Keratinocyte (primary cell): ENCODE measurements at regions not wholly inside any gene's neighbourhood (a gene's known extent, or its start where the extent isn't known, plus 50 kb on each side); places are given as distances from the start of the nearest gene placed in this dataset.
A peak's percentile ranks its signal among the peaks of the same experiment; 100 is the strongest.

Experiments
- DNase-seq: peaks from one replicate; pipeline ENCODE4 v3.0.0-alpha.2; 2011; ENCODE audit warnings: low read depth, missing footprints, low spot score
- FAIRE-seq: peaks from 2 replicates; lab custom pipeline; 2011; peaks lifted over from hg19 to GRCh38; lab: Jason Lieb, UNC
- H2AFZ ChIP-seq: 2 replicates; pipeline ENCODE4 v1.6.0; 2012; ENCODE audit warnings: low read length, control low read depth, inconsistent platforms; ENCODE audit not compliant: control insufficient read depth
- H3K27ac ChIP-seq: 2 replicates; pipeline ENCODE4 v1.5.1; 2011; ENCODE audit warnings: low read length; ENCODE audit not compliant: control insufficient read depth, insufficient read depth
- H3K27me3 ChIP-seq: 3 replicates; pipeline ENCODE4 v1.6.0; 2011; ENCODE audit warnings: low read length; ENCODE audit not compliant: control insufficient read depth, insufficient read depth; ENCODE audit errors: extremely low read depth
- H3K36me3 ChIP-seq, 2 experiments: 2 replicates in 1 of 2; 3 replicates in 1 of 2; pipeline ENCODE4 v1.5.1; 2011; ENCODE audit warnings: low read length in 2 of 2, mild to moderate bottlenecking in 1 of 2; ENCODE audit not compliant: control insufficient read depth in 2 of 2, insufficient read depth in 2 of 2; ENCODE audit errors: extremely low read depth in 1 of 2
- H3K4me1 ChIP-seq: 3 replicates; pipeline ENCODE4 v1.5.1; 2011; ENCODE audit warnings: low read length; ENCODE audit not compliant: control insufficient read depth, insufficient read depth; ENCODE audit errors: extremely low read depth
- H3K4me2 ChIP-seq: 3 replicates; pipeline ENCODE4 v1.6.0; 2011; ENCODE audit warnings: low read depth, low read length; ENCODE audit not compliant: control insufficient read depth, insufficient read depth; ENCODE audit errors: extremely low read depth
- H3K4me3 ChIP-seq, 3 experiments: fragments of 200-600 bp in 1 of 3; sonication (generic) in 1 of 3; 2 replicates in 2 of 3; 3 replicates in 1 of 3; pipeline ENCODE4 v1.5.1; 2011 to 2016; ENCODE audit warnings: low read length in 3 of 3, mild to moderate bottlenecking in 3 of 3, control low read depth in 2 of 3, inconsistent platforms in 1 of 3, low read depth in 1 of 3, mixed read lengths in 1 of 3, mixed run types in 1 of 3, moderate library complexity in 1 of 3; ENCODE audit not compliant: control insufficient read depth in 2 of 3, insufficient read depth in 2 of 3; ENCODE audit errors: extremely low read depth in 1 of 3
- H3K79me2 ChIP-seq: 2 replicates; pipeline ENCODE4 v1.6.0; 2012; ENCODE audit warnings: low read length; ENCODE audit not compliant: control insufficient read depth, insufficient read depth
- H3K9ac ChIP-seq: 3 replicates; pipeline ENCODE4 v1.6.0; 2011; ENCODE audit warnings: low read length; ENCODE audit not compliant: control insufficient read depth, insufficient read depth; ENCODE audit errors: extremely low read depth
- H3K9me1 ChIP-seq: 3 replicates; pipeline ENCODE4 v1.6.0; 2011; ENCODE audit warnings: low read length; ENCODE audit not compliant: control insufficient read depth, insufficient read depth; ENCODE audit errors: extremely low read depth
- H3K9me3 ChIP-seq: 2 replicates; pipeline ENCODE4 v1.5.1; 2012; ENCODE audit warnings: low read depth, low read length; ENCODE audit not compliant: control insufficient read depth
- H4K20me1 ChIP-seq: 3 replicates; pipeline ENCODE4 v1.6.0; 2011; ENCODE audit warnings: low read length; ENCODE audit not compliant: control insufficient read depth, insufficient read depth; ENCODE audit errors: extremely low read depth
- CTCF ChIP-seq, 3 experiments: IDR thresholded peaks in 1 of 3; conservative IDR thresholded peaks in 1 of 3; optimal IDR thresholded peaks in 1 of 3; 2 replicates in 2 of 3; 3 replicates in 1 of 3; pipeline versions ENCODE3 to v1.5.1; 2011; ENCODE audit warnings: low read length in 3 of 3, mild to moderate bottlenecking in 3 of 3, moderate library complexity in 2 of 3, control low read depth in 1 of 3, inconsistent platforms in 1 of 3; ENCODE audit not compliant: insufficient read depth in 2 of 3; ENCODE audit errors: extremely low read depth in 1 of 3
- EZH2 ChIP-seq: IDR thresholded peaks from one replicate; pipeline ENCODE4 v1.6.1; 2012; ENCODE audit warnings: inconsistent platforms, mild to moderate bottlenecking, low read length, moderate library complexity
- dilution Hi-C: fragments of 300-500 bp; cut with MboI; formaldehyde crosslinking; loops from one replicate; pipeline ENCODE4 v1.7.0; 2020; ENCODE audit warnings: low sequenced_read_pairs; ENCODE audit not compliant: extremely low pct_ligation_motif_present

- Histone ChIP-seq H3K79me2 (no peaks in the 10 kb centered on the region), H3K9me1 (no peaks in the 10 kb centered on the region), H2AFZ (no peak overlapping the region), H3K9me3 (no peaks in the 10 kb centered on the region), H3K27ac (no peak overlapping the region), H3K27me3 (no peaks in the 10 kb centered on the region), H3K4me1 (no peaks in the 10 kb centered on the region), H4K20me1 (no peaks in the 10 kb centered on the region), H3K9ac (no peak overlapping the region), H3K4me2 (no peak overlapping the region), H3K36me3 (no peaks in the 10 kb centered on the region), H3K4me3 (no peak overlapping the region)
- TF ChIP-seq CTCF (optimal IDR thresholded peaks at IDR 0.05 in 1 of 3, IDR thresholded peaks at IDR 0.05 in 1 of 3, conservative IDR thresholded peaks at IDR 0.05 in 1 of 3; ENCODE audit: extremely low read depth in 1 of 3, insufficient read depth in 2 of 3, low read length in 3 of 3) (no peak), EZH2 (no peak)
- DNase-seq (no peak), FAIRE-seq (peak; percentile 26)
- dilution Hi-C loops, result no loop called here
These were observed 173.9 kb downstream of the EPM2A start for GRCh38 chr6:145561095-145562072.

- FAIRE-seq, result no peak
- no peak for TF ChIP-seq EZH2
- TF ChIP-seq CTCF (optimal IDR thresholded peaks at IDR 0.05 in 1 of 3, IDR thresholded peaks at IDR 0.05 in 1 of 3, conservative IDR thresholded peaks at IDR 0.05 in 1 of 3; ENCODE audit: extremely low read depth in 1 of 3, insufficient read depth in 2 of 3, low read length in 3 of 3), result no peak
These were observed 172.3 kb downstream of the EPM2A start for GRCh38 chr6:145562771-145563615.

More at GRCh38 chr6:145562771-145563615, 172.3 kb downstream of the EPM2A start:
- Histone ChIP-seq H3K9me3 (no peaks in the 10 kb centered on the region), H3K9ac (no peak overlapping the region), H3K79me2 (no peaks in the 10 kb centered on the region), H3K4me2 (no peak overlapping the region), H3K27me3 (no peaks in the 10 kb centered on the region), H3K36me3 (no peaks in the 10 kb centered on the region), H3K9me1 (no peaks in the 10 kb centered on the region), H3K4me3 (no peak overlapping the region), H4K20me1 (no peaks in the 10 kb centered on the region), H2AFZ (no peak overlapping the region), H3K27ac (no peak overlapping the region), H3K4me1 (no peaks in the 10 kb centered on the region)
- dilution Hi-C loops, result no loop called here
- no peak for DNase-seq
